ENCODE measurements at regions not wholly inside any gene's neighbourhood (a gene's known extent, or its start where the extent isn't known, plus 50 kb on each side); places are given as distances from the start of the nearest gene placed in this dataset.

DNA sequence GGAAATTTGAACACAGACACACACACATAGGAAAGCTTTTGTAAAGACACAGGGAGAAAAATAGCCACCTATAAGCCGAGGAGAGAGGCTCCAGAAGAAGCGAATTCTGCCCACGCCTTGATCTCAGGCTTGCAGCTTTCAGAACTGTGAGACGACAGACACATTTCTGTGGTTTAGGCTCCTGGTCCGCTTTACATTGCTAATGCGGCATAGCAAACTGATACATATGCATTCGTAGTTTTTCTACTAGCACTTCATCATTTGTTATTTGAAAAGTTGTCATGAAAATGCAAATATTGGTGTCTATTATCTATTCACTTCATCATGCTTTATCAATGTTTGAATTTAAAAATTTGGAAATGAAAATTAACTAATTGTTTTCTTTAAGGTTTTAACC is 674.9 kb downstream of the SEMA5A start:
- ChIA-PET POLR2A (ENCODE audit: partially characterized antibody) (no interaction called here), CTCF (ENCODE audit: partially characterized antibody) (no interaction called here)
- Histone ChIP-seq H2AFZ (ENCODE audit: low read length) (no peak overlapping the region), H2BK5ac (ENCODE audit: low read depth, low read length) (no peak overlapping the region), H2BK120ac (replicated peaks; ENCODE audit: low read depth, low read length) (no peak overlapping the region), H3K9ac (replicated peaks in 1 of 4; ENCODE audit: extremely low read depth in 1 of 4, low read depth in 3 of 4, low read length in 3 of 4) (no peak overlapping the region), H3K27ac (ENCODE audit: low read depth, low read length) (no peak overlapping the region), H2BK12ac (ENCODE audit: low read depth, low read length) (no peak overlapping the region), H4K5ac (ENCODE audit: insufficient read length, low read depth, low read length) (no peak overlapping the region), H2AK5ac (ENCODE audit: low read depth, low read length) (no peak overlapping the region), H3K23ac (ENCODE audit: insufficient read length) (no peak overlapping the region), H3K4ac (replicated peaks; ENCODE audit: insufficient read length, low read depth, low read length) (no peak overlapping the region), H3K79me2 (ENCODE audit: control insufficient read depth in 1 of 2, insufficient read depth in 2 of 2, low read length in 2 of 2) (no peaks in the 10 kb centered on the region), H4K20me1 (replicated peaks in 1 of 2; ENCODE audit: control insufficient read depth in 1 of 2, insufficient read depth in 2 of 2, low read length in 2 of 2) (no peaks in the 10 kb centered on the region), H3K18ac (ENCODE audit: extremely low read depth, low read length) (no peak overlapping the region), H3K36me3 (ENCODE audit: control insufficient read depth in 2 of 4, insufficient read depth in 4 of 4, low read length in 3 of 4) (peaks cover 0 to 3% (median 0%) of the 10 kb centered on the region in 4 experiments; a peak in 1 of 8 replicates), H3K9me3 (ENCODE audit: insufficient read depth in 2 of 2, low read depth in 1 of 2, low read length in 1 of 2) (no peaks in the 10 kb centered on the region), H3K56ac (replicated peaks; ENCODE audit: insufficient read length, low read depth, low read length) (no peak overlapping the region), H2BK20ac (ENCODE audit: low read length) (no peak overlapping the region), H3K23me2 (ENCODE audit: low read depth, low read length) (no peaks in the 10 kb centered on the region), H3K4me2 (ENCODE audit: insufficient read depth in 1 of 2, low read depth in 2 of 2, low read length in 2 of 2) (no peak overlapping the region; a peak in 1 of 4 replicates), H4K8ac (ENCODE audit: extremely low read depth, insufficient read depth, low read length) (no peak overlapping the region), H3K79me1 (ENCODE audit: low read depth, low read length) (no peaks in the 10 kb centered on the region), H4K91ac (replicated peaks; ENCODE audit: insufficient read length, low read length) (no peak overlapping the region), H3K4me3 (ENCODE audit: extremely low read depth in 1 of 4, insufficient read depth in 2 of 4, low read depth in 3 of 4, low read length in 4 of 4) (no peak overlapping the region), H2BK15ac (ENCODE audit: low read length) (no peak overlapping the region), H3K14ac (ENCODE audit: insufficient read length) (no peak overlapping the region), H3K4me1 (replicated peaks in 1 of 4; ENCODE audit: control insufficient read depth in 3 of 4, insufficient read depth in 4 of 4, low read length in 3 of 4) (peaks cover 0 to 11% (median 2%) of the 10 kb centered on the region in 4 experiments; a peak in 4 of 7 replicates), H3K27me3 (replicated peaks in 1 of 4; ENCODE audit: control insufficient read depth in 3 of 4, extremely low read depth in 1 of 4, insufficient read depth in 3 of 4, low read length in 3 of 4) (no peaks in the 10 kb centered on the region)
- no peak for FAIRE-seq
- DNase-seq (ENCODE audit: low read depth in 1 of 2, low spot score in 2 of 2): no peak
- TF ChIP-seq CTBP2 (IDR thresholded peaks at IDR 0.05; ENCODE audit: borderline replicate concordance, insufficient read depth, insufficient read length, low read length) (no peak), RBBP5 (IDR thresholded peaks at IDR 0.05; ENCODE audit: borderline replicate concordance, low read depth, low read length) (no peak), SP2 (IDR thresholded peaks at IDR 0.05; ENCODE audit: low read length) (no peak), TAF1 (IDR thresholded peaks at IDR 0.05; ENCODE audit: low read depth, low read length) (no peak), TAF7 (optimal IDR thresholded peaks at IDR 0.05; ENCODE audit: borderline replicate concordance, low read depth, low read length) (no peak), CEBPB (IDR thresholded peaks at IDR 0.05; ENCODE audit: low read depth, low read length) (no peak), GTF2F1 (IDR thresholded peaks at IDR 0.05; ENCODE audit: borderline replicate concordance, low read depth, low read length) (no peak)
- TF ChIP-seq, protein P1, sequence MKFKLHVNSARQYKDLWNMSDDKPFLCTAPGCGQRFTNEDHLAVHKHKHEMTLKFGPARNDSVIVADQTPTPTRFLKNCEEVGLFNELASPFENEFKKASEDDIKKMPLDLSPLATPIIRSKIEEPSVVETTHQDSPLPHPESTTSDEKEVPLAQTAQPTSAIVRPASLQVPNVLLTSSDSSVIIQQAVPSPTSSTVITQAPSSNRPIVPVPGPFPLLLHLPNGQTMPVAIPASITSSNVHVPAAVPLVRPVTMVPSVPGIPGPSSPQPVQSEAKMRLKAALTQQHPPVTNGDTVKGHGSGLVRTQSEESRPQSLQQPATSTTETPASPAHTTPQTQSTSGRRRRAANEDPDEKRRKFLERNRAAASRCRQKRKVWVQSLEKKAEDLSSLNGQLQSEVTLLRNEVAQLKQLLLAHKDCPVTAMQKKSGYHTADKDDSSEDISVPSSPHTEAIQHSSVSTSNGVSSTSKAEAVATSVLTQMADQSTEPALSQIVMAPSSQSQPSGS (IDR thresholded peaks at IDR 0.05; ENCODE audit: low read length): no peak
- TF ChIP-seq, protein P2, sequence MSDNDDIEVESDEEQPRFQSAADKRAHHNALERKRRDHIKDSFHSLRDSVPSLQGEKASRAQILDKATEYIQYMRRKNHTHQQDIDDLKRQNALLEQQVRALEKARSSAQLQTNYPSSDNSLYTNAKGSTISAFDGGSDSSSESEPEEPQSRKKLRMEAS (IDR thresholded peaks at IDR 0.05): no peak
- TF ChIP-seq, protein P3, sequence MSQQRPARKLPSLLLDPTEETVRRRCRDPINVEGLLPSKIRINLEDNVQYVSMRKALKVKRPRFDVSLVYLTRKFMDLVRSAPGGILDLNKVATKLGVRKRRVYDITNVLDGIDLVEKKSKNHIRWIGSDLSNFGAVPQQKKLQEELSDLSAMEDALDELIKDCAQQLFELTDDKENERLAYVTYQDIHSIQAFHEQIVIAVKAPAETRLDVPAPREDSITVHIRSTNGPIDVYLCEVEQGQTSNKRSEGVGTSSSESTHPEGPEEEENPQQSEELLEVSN (IDR thresholded peaks at IDR 0.05): no peak
- WGBS, 2 experiments (ENCODE audit: extremely low coverage in 1 of 2, insufficient coverage in 1 of 2, insufficient read length in 1 of 2, insufficient replicate concordance in 2 of 2, low coverage in 1 of 2, low lambda C conversion rate in 2 of 2, missing lambda C conversion rate in 1 of 2): 65% methylated on average over 7 of the region's 7 CpGs; no CpG with 5 or more reads in 1 of the 2 experiments

Data from H1 (cell line).